Suppressor macrophage (primary cell): ENCODE measurements at regions not wholly inside any gene's neighbourhood (a gene's known extent, or its start where the extent isn't known, plus 50 kb on each side); places are given as distances from the start of the nearest gene placed in this dataset.

Experiments used
- DNase-seq, 4 experiments: peaks; one replicate each; pipeline ENCODE4 v3.0.0-alpha.2; 2020 to 2022

GRCh38 chr18:53753601-53754000, 470.9 kb downstream of the MBD2 start:
- DNase-seq, result no peak

GRCh38 chr18:53752781-53753367, 471.6 kb downstream of the MBD2 start:
- no peak for DNase-seq

- DNase-seq, result no peak
Observed at GRCh38 chr18:53749766-53750165, 474.7 kb downstream of the MBD2 start.

- DNase-seq, result no peak
Observed at GRCh38 chr18:53747663-53748160, 476.8 kb downstream of the MBD2 start.

- DNase-seq, result no peak
Observed at GRCh38 chr18:53747210-53747609, 477.3 kb downstream of the MBD2 start.

- DNase-seq, result no peak
Observed at GRCh38 chr18:53745986-53746385, 478.5 kb downstream of the MBD2 start.

GRCh38 chr18:53745224-53745967, 479.1 kb downstream of the MBD2 start:
- DNase-seq, result no peak

- no peak for DNase-seq
Observed at GRCh38 chr18:53739700-53740099, 484.8 kb downstream of the MBD2 start.

DNA sequence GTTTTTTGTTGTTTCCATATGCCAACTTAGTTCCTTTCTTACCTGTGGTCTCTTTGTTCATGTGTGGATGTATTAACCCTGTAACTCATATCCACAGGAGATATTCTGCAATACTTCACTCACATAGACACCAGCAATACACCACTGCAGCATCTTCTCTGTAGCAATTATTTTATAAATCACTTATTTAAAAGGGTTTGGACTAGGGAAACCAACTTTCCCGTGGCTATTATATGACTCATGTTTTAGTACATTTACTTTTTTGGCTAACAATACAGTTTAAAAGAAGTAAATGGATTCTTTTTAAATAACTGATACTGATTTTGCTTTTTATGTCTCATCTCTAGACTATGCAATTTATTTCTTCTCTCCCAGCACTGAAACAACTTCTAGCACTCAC, 488.9 kb downstream of the MBD2 start:
- no peak for DNase-seq

GRCh38 chr18:53715243-53715853, 509.1 kb downstream of the MBD2 start:
- no peak for DNase-seq

DNA sequence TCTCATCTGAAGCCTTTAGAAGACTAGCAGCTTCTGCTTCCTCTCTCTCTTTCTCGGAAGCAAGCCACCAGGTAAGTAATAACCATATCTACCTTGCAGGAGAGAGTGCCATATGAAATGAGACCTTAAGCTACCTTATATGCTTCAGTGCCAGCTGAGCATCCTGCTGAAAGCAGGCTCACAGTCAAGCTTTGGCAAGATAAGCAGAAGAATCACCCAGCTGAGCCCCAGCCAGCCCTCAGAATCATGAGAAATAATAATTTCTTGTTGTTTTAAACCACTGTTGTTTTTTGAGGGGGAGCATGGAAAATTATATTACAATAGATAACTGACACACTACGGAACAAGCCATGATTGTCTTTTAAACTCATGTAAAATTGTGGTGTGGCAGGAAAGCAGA, 514.4 kb downstream of the MBD2 start:
- DNase-seq, result no peak

DNA sequence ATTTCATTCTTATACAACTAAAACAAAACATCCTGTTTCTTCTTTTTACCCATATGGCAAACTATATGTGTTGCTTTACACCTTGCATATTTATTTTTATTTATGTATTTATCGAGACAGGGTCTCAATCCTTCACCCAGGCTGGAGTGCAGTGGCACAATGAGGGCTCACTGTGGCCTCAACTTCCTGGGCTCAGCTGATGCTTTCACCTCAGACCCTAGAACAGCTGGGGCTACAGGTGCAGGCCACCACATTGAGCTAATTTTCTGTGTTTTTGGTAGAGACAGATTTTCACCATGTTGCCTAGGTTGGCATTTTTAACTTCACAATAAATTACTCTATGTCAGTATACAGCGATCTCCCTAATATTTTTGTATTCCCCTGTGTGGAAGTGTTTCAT, 522.0 kb downstream of the MBD2 start:
- no peak for DNase-seq

- DNase-seq, result no peak
Observed at GRCh38 chr18:53701697-53702096, 522.8 kb downstream of the MBD2 start.

DNA sequence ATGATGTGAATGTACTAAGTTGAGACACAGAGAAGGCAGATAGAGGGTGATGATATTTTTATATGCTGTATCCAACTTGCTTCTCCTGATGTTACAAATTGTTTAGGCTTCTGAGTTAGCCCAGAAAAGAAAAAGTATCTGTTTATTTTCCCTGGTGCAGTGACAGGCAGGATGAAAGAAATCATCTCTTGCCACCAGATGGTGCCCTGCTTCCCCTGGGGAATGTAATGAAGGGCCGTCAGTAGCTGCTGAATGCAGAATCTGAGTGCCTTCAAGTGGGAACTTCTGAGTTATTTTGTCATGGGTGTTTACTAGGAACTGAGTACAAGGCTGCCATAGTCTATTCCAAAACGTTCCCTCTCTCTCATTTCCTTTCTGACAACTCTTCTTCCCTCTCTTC, 525.6 kb downstream of the MBD2 start:
- DNase-seq, result peak in 3 of 4 experiments; percentile 4 to 8 (median 4)

DNA sequence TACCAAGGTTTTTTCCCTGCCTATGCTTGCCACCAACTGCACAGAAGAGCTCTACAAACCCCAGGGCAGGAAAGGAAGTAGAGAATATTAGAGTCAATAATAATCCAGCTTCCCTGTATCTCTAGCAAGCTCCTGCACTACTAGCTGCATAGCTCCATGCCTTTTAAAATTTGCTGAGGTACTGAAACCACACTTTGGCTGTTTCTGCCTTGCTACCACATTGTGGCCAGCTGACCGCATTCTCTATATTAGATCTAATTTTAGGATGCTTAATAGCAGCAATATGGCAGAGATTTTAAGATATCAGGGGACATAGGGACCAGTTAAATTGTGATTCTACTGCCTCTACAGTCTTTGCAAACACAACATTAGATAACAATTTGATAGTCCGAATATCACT, 534.6 kb downstream of the MBD2 start:
- DNase-seq, result no peak

DNA sequence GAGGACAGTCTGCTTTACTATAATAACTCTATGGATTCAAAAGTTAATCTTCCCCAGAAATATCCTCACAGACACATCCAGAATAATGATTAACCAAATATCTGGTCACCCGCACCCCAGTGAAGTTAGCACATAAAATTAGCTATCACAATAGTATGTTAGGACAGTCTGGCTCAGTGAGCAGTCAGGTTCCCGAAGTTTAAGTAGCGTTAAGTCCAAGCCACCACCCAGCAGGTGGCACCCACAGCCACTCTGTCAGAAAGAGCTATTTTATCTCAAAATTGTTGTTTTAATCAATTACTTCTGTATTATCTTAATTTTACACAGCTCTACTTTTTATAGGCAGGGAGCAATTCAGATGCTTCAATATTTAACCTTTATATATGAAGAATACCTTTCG, 537.5 kb downstream of the MBD2 start:
- DNase-seq, result no peak

DNA sequence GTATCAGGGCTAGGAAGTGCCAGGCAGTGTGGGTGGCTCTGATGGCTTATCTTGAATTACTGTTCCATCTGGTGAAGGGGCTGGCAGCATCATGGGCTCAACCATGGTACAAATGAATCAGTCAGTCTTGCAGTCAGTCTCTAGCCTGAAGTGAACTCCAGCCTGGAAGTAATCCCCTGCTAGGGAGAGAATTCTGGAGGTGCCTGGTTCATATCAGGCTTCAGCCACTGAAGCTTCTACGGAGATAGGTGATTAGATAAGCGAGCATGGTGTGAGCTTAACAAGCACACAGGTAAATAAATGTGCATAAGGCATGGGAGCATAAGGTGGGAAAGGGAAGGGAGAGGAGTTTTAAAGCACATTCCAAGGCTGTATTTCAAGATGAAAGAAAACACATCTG, 541.7 kb downstream of the MBD2 start:
- DNase-seq, result no peak

- DNase-seq, result no peak
Observed at GRCh38 chr18:53677480-53677879, 547.0 kb downstream of the MBD2 start.

DNA sequence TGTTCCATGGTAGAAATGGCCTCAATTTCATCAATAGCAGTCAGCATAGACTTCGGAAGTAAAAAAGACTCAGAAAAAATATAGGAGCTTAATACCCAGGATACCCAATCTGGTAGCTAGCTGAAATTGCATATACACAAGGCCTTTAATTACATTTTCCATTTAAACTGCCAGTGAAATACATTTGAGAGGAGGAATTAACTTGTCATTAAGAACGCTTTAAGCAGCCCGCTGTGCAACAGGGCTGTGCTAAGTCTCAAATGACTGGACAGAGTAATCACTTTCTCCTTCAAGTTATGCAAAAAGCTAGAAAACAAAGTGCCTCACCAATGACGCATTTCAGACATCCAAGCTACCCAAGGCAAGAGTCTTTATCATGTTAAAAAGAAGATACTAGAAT, 558.8 kb downstream of the MBD2 start:
- DNase-seq, result no peak

DNA sequence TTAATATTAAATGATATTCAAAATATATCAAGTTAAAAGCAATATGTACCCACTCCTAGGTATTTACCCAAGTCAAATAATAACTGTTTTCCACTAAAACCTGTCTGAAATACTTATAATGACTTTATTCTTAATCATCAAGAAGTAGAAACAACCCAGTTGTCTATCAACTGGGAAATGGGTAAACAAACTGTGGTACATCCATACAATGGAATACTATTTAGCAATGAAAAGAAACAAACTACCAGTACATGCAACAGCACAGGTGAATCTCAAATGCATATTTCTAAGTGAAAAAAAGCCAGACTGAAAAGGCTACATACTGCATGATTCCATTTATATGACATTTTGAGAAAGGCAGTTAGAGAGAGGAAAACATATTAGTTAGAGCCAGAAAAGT, 559.9 kb downstream of the MBD2 start:
- no peak for DNase-seq

GRCh38 chr18:53660306-53660705, 564.2 kb downstream of the MBD2 start:
- DNase-seq, result no peak

DNA sequence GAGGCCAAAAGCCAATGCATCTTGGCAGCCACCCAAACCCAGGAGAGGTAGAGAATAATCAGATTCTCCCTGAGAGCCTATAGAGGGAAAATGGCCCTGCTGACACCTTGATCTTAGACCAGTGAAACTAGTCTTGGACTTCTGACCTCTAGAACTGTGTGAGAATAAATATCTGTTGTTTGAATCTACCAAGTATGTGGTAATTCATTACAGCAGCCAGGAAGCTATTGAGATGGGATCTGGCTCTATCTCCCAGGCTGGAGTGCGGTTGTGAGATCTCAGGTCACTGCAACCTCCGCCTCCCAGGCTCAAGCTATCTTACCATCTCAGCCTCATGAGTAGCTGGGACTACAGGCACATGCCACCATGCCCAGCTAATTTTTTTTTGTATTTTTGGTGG, 567.2 kb downstream of the MBD2 start:
- DNase-seq, result no peak

- DNase-seq, result no peak
Observed at GRCh38 chr18:53649621-53650020, 574.8 kb downstream of the MBD2 start.
